SU-DHL-6 (cell line): ENCODE measurements at regions not wholly inside any gene's neighbourhood (a gene's known extent, or its start where the extent isn't known, plus 50 kb on each side); places are given as distances from the start of the nearest gene placed in this dataset.

Experiments
- H2AFZ ChIP-seq: fragments of 200-600 bp; sonication (generic); 2 replicates; pipeline ENCODE4 v1.6.1; 2014; ENCODE audit warnings: low read depth, mild to moderate bottlenecking, moderate library complexity, mixed read lengths, antibody characterized with exemption, low read length; ENCODE audit not compliant: severe bottlenecking
- H3F3A ChIP-seq: fragments of 200-600 bp; shearing (Covaris generic); 2 replicates; pipeline ENCODE4 v1.6.0; 2016; ENCODE audit warnings: antibody characterized with exemption, mild to moderate bottlenecking; ENCODE audit not compliant: insufficient read depth
- H3K27ac ChIP-seq: fragments of 200-600 bp; sonication (generic); 2 replicates; pipeline ENCODE4 v1.5.1; 2016; ENCODE audit warnings: low read depth, mild to moderate bottlenecking, low read length, moderate library complexity, mixed read lengths
- H3K27me3 ChIP-seq: fragments of 200-600 bp; sonication (generic), shearing (Covaris generic); 2 replicates; pipeline ENCODE4 v1.6.0; 2014; ENCODE audit warnings: mild to moderate bottlenecking, low read length
- H3K36me3 ChIP-seq: fragments of 200-600 bp; sonication (generic); 2 replicates; pipeline ENCODE4 v1.6.1; 2014; ENCODE audit warnings: mild to moderate bottlenecking, low read length, mixed read lengths
- H3K4me2 ChIP-seq: fragments of 300-600, 200-600 bp; shearing (Covaris generic), sonication (generic); 2 replicates; pipeline ENCODE4 v1.6.0; 2014; ENCODE audit warnings: low read length, low read depth, mild to moderate bottlenecking; ENCODE audit not compliant: poor library complexity, severe bottlenecking
- H3K4me3 ChIP-seq: fragments of 200-600 bp; sonication (generic); 2 replicates; pipeline ENCODE4 v1.5.1; 2014; ENCODE audit warnings: antibody characterized with exemption, low read length, mild to moderate bottlenecking, mixed read lengths; ENCODE audit not compliant: insufficient read depth, poor library complexity, severe bottlenecking
- H3K79me2 ChIP-seq: fragments of 200-600 bp; sonication (generic); 2 replicates; pipeline ENCODE4 v1.6.1; 2014; ENCODE audit warnings: mild to moderate bottlenecking, low read length, moderate library complexity; ENCODE audit not compliant: insufficient read depth
- H3K9ac ChIP-seq: fragments of 200-600 bp; sonication (generic); 2 replicates; pipeline ENCODE4 v1.7.0; 2014; ENCODE audit warnings: mild to moderate bottlenecking, low read length
- H3K9me2 ChIP-seq: fragments of 200-600 bp; sonication (generic); replicated peaks from 2 replicates; pipeline ENCODE4 v1.6.1; 2014; ENCODE audit warnings: low read length; ENCODE audit not compliant: insufficient read depth
- H3K9me3 ChIP-seq: fragments of 200-600 bp; sonication (generic); 2 replicates; pipeline ENCODE4 v1.6.1; 2014; ENCODE audit warnings: low read length, mixed read lengths; ENCODE audit not compliant: insufficient read depth
- H4K20me1 ChIP-seq: fragments of 200-600 bp; sonication (generic); 2 replicates; pipeline ENCODE4 v1.6.1; 2014; ENCODE audit warnings: low read depth, mild to moderate bottlenecking, antibody characterized with exemption, low read length, moderate library complexity, mixed read lengths
- EZH2phosphoT487 ChIP-seq: fragments of 200-600 bp; sonication (generic), shearing (Covaris generic); conservative IDR thresholded peaks from 2 replicates; pipeline ENCODE4 v1.6.1; 2018; ENCODE audit warnings: mild to moderate bottlenecking, antibody characterized with exemption, low read length, moderate library complexity, mixed read lengths
- TF ChIP-seq, protein P1 (sequence below): fragments of 200-600 bp; sonication (generic); IDR thresholded peaks from one replicate; pipeline ENCODE4 v1.5.1; 2017; ENCODE audit warnings: antibody characterized with exemption, mild to moderate bottlenecking, low read length, moderate library complexity; ENCODE audit not compliant: insufficient read depth, poor library complexity, severe bottlenecking

DNA sequence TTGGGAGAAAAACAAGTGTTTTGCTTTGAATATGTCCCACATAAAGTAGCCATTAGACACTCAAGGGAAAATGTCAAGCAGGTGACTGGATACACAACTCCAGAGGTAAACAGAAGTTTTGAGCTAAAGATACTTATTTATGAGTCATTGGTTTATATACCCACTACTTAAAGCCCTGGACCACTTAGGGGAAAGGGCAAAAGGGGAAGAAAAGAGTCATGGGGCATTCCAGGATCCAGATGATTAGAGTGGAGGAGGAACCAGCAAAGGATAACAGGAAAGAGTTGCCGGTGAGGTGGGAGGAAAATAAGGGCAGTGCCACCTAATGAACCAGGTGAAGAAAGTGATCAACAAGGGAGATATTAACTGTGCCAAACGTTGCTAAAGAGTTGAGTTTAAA is 254.2 kb upstream of the NR4A3 start:
- H3K4me3 ChIP-seq, result no peak overlapping the region
- TF ChIP-seq, protein P1, sequence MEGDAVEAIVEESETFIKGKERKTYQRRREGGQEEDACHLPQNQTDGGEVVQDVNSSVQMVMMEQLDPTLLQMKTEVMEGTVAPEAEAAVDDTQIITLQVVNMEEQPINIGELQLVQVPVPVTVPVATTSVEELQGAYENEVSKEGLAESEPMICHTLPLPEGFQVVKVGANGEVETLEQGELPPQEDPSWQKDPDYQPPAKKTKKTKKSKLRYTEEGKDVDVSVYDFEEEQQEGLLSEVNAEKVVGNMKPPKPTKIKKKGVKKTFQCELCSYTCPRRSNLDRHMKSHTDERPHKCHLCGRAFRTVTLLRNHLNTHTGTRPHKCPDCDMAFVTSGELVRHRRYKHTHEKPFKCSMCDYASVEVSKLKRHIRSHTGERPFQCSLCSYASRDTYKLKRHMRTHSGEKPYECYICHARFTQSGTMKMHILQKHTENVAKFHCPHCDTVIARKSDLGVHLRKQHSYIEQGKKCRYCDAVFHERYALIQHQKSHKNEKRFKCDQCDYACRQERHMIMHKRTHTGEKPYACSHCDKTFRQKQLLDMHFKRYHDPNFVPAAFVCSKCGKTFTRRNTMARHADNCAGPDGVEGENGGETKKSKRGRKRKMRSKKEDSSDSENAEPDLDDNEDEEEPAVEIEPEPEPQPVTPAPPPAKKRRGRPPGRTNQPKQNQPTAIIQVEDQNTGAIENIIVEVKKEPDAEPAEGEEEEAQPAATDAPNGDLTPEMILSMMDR, result no peak
- TF ChIP-seq EZH2phosphoT487, result no peak
- H3K9ac ChIP-seq, result no peak overlapping the region
- H3F3A ChIP-seq, result no peaks in the 10 kb centered on the region
- H3K79me2 ChIP-seq, result no peaks in the 10 kb centered on the region
- no peak overlapping the region for H3K27ac ChIP-seq
- H3K36me3 ChIP-seq, result no peaks in the 10 kb centered on the region
- no peak overlapping the region for H3K4me2 ChIP-seq
- H4K20me1 ChIP-seq, result no peaks in the 10 kb centered on the region
- H2AFZ ChIP-seq, result no peak overlapping the region
- no peaks in the 10 kb centered on the region for H3K9me2 ChIP-seq
- no peaks in the 10 kb centered on the region for H3K9me3 ChIP-seq
- H3K27me3 ChIP-seq, result no peaks in the 10 kb centered on the region

DNA sequence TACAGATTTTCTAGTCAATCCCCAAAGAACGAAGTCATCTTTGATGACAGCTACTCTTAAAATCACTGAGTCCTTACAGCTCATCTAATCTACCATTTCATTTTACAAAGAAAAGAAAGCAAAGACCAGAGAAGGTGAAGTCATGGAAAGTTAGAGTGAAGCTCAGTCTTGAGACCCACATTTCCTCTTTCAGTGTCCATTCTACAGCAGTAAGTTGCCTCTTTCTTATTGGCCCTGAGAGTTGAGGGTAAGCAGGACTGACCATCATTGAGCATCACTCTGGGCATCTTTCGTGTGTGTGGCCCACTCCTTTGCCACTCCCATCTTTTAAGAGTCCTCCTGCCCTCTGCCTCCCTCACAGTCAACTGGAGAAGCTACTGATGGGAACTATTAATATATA is 251.8 kb upstream of the NR4A3 start:
- H3K9me2 ChIP-seq, result no peaks in the 10 kb centered on the region
- no peaks in the 10 kb centered on the region for H3F3A ChIP-seq
- H3K4me2 ChIP-seq, result no peak overlapping the region
- TF ChIP-seq, protein P1, result no peak
- no peak for TF ChIP-seq EZH2phosphoT487
- no peak overlapping the region for H2AFZ ChIP-seq
- no peak overlapping the region for H3K4me3 ChIP-seq
- H3K9me3 ChIP-seq, result no peaks in the 10 kb centered on the region
- H4K20me1 ChIP-seq, result no peaks in the 10 kb centered on the region
- H3K79me2 ChIP-seq, result no peaks in the 10 kb centered on the region
- H3K36me3 ChIP-seq, result no peaks in the 10 kb centered on the region
- H3K27me3 ChIP-seq, result no peaks in the 10 kb centered on the region
- H3K27ac ChIP-seq, result no peak overlapping the region
- H3K9ac ChIP-seq, result no peak overlapping the region

DNA sequence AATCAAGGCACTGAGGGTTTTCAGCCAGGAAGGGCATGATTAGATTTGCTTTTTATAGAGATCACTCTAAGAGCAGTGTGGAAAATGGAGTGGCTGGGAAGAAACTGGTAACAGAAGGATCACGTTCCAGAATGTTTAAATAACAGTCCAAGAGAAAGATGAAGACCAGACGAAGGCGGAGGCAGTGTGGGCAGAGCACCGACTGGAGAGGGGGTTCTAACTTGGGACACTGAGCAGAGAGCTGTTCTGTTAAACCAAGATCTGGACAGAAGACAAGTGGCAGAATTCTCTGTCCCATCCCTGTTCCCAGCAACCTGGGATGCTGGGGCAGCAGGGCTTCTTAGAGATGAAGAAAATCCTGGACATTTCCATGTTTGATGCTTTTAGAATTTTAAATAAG is 249.1 kb upstream of the NR4A3 start:
- H3F3A ChIP-seq, result no peaks in the 10 kb centered on the region

More for the DNA sequence above, 249.1 kb upstream of the NR4A3 start:
- H3K27me3 ChIP-seq, result no peaks in the 10 kb centered on the region
- no peak overlapping the region for H3K9ac ChIP-seq
- H2AFZ ChIP-seq, result no peak overlapping the region
- H3K9me3 ChIP-seq, result no peaks in the 10 kb centered on the region
- H4K20me1 ChIP-seq, result no peaks in the 10 kb centered on the region
- no peak overlapping the region for H3K4me3 ChIP-seq
- no peaks in the 10 kb centered on the region for H3K79me2 ChIP-seq
- no peak overlapping the region for H3K4me2 ChIP-seq
- H3K9me2 ChIP-seq, result no peaks in the 10 kb centered on the region
- no peak overlapping the region for H3K27ac ChIP-seq
- TF ChIP-seq, protein P1, result no peak
- no peak for TF ChIP-seq EZH2phosphoT487
- no peaks in the 10 kb centered on the region for H3K36me3 ChIP-seq
